ENCODE measurements at regions not wholly inside any gene's neighbourhood (a gene's known extent, or its start where the extent isn't known, plus 50 kb on each side); places are given as distances from the start of the nearest gene placed in this dataset.

GRCh38 chr7:86955895-86956503 lies 103.5 kb downstream of the ELAPOR2 start:
- DNase-seq (ENCODE audit: low read depth, low spot score), result no peak
- CTCF ChIA-PET, result interaction anchor here (0.9 to 1.9 kb wide), 2 partner anchors 9 to 25 kb away, joined by 3 to 6 read pairs; no protein-coding TSS in a partner anchor
- H3K9me3 ChIP-seq (replicated peaks; ENCODE audit: control insufficient read depth, insufficient read depth, low read length), result no peaks in the 10 kb centered on the region

More at GRCh38 chr7:86955895-86956503, 103.5 kb downstream of the ELAPOR2 start:
- TF ChIP-seq CTCF (IDR thresholded peaks at IDR 0.05; ENCODE audit: extremely low read depth in 1 of 2, insufficient read depth in 1 of 2, low read depth in 1 of 2, low read length in 2 of 2), result no peak
- no peak for TF ChIP-seq MAX (IDR thresholded peaks at IDR 0.05; ENCODE audit: insufficient read depth, insufficient read length)
- no peak for TF ChIP-seq JUN (IDR thresholded peaks at IDR 0.05; ENCODE audit: borderline replicate concordance, insufficient read depth, insufficient read length, low read depth)
- no peak for TF ChIP-seq EZH2 (IDR thresholded peaks at IDR 0.05; ENCODE audit: borderline replicate concordance, low read depth, low read length, severe bottlenecking)
- Histone ChIP-seq H3K9ac (replicated peaks; ENCODE audit: extremely low read depth, insufficient read depth, low read length) (no peak overlapping the region), H3K79me2 (ENCODE audit: control insufficient read depth, insufficient read depth, low read length) (no peaks in the 10 kb centered on the region), H3K4me3 (replicated peaks in 1 of 3; ENCODE audit: insufficient read depth in 1 of 3, low read depth in 1 of 3, low read length in 3 of 3) (no peak overlapping the region), H3K27me3 (ENCODE audit: control insufficient read depth in 2 of 2, insufficient read depth in 2 of 2, low read length in 2 of 2) (no peaks in the 10 kb centered on the region), H3K9me1 (replicated peaks; ENCODE audit: control insufficient read depth, extremely low read depth, insufficient read depth, low read length) (no peaks in the 10 kb centered on the region), H3K4me1 (ENCODE audit: control insufficient read depth, extremely low read depth, insufficient read depth, low read length) (peaks cover 5% of the 10 kb centered on the region), H3K36me3 (ENCODE audit: control insufficient read depth in 2 of 2, extremely low read depth in 1 of 2, insufficient read depth in 2 of 2, low read length in 2 of 2) (no peaks in the 10 kb centered on the region), H4K20me1 (replicated peaks; ENCODE audit: control insufficient read depth, extremely low read depth, insufficient read depth, low read length) (no peaks in the 10 kb centered on the region), H3K27ac (ENCODE audit: insufficient read depth, low read depth, low read length) (no peak overlapping the region), H3K4me2 (ENCODE audit: insufficient read depth, low read length) (no peak overlapping the region), H2AFZ (ENCODE audit: low read depth, low read length) (no peak overlapping the region)
- dilution Hi-C loops (cut with MboI; ENCODE audit: extremely low pct_ligation_motif_present, low sequenced_read_pairs) (no loop called here), intact Hi-C loops (cut with micrococcal nuclease) (no loop called here)
- BruUV-seq (replicated peaks), result no TSS peak
- FAIRE-seq, result no peak
- POLR2A ChIA-PET, result no interaction called here

Data from endothelial cell of umbilical vein (primary cell).